ENCODE measurements at regions not wholly inside any gene's neighbourhood (a gene's known extent, or its start where the extent isn't known, plus 50 kb on each side); places are given as distances from the start of the nearest gene placed in this dataset.

GRCh38 chr17:77087650-77088454, 52.9 kb upstream of the SEC14L1 start:
- H3K27me3 Mint-ChIP-seq (ENCODE audit: low read depth in 3 of 3), result peaks cover 11 to 23% (median 23%) of the 10 kb centered on the region in 3 donors
- WGBS (ENCODE audit: insufficient coverage), result 72% methylated on average over 11 of the region's 16 CpGs

More at GRCh38 chr17:77087650-77088454, 52.9 kb upstream of the SEC14L1 start:
- no peak for TF ChIP-seq CTCF (IDR thresholded peaks at IDR 0.05)
- no peak for DNase-seq
- Histone ChIP-seq H3K4me3 (replicated peaks in 1 of 3; ENCODE audit: low read depth in 2 of 3, low read length in 3 of 3) (peak overlapping the region; percentile 85 to 96 (median 93)), H3K36me3 (replicated peaks in 1 of 2; ENCODE audit: control insufficient read depth in 1 of 2, insufficient read depth in 2 of 2, low read length in 2 of 2) (peaks cover 15 to 33% of the 10 kb centered on the region in 2 donors), H3K4me1 (ENCODE audit: control insufficient read depth in 1 of 2, insufficient read depth in 2 of 2, low read length in 2 of 2) (peaks cover 25 to 29% of the 10 kb centered on the region in 2 donors), H3K4me2 (replicated peaks; ENCODE audit: extremely low read depth, low read length, poor library complexity, severe bottlenecking) (peak overlapping the region; percentile 89), H3K27me3 (ENCODE audit: control insufficient read depth in 2 of 2, insufficient read depth in 2 of 2, low read length in 2 of 2) (peaks cover 0 to 10% of the 10 kb centered on the region in 2 donors), H3K9me3 (replicated peaks in 1 of 2; ENCODE audit: control insufficient read depth in 1 of 2, insufficient read depth in 1 of 2, low read length in 2 of 2) (peaks cover 0 to 7% of the 10 kb centered on the region in 2 donors), H3K9ac (ENCODE audit: insufficient read depth, low read length, poor library complexity, severe bottlenecking) (peak overlapping the region; percentile 92), H4K20me1 (ENCODE audit: insufficient read depth, low read length) (no peaks in the 10 kb centered on the region), H3K27ac (ENCODE audit: low read depth in 1 of 2, low read length in 2 of 2) (peak overlapping the region; percentile 94 to 96), H2AFZ (ENCODE audit: insufficient read depth, low read depth, low read length, poor library complexity, severe bottlenecking) (peak overlapping the region; percentile 79), H3K79me2 (ENCODE audit: insufficient read depth, low read length) (peaks cover 36% of the 10 kb centered on the region)
- peaks cover 0 to 11% (median 6%) of the 10 kb centered on the region in 7 donors for H3K9me3 Mint-ChIP-seq
- peak overlapping the region; percentile 91 to 97 for H3K4me3 Mint-ChIP-seq
- H3K4me1 Mint-ChIP-seq, result peaks cover 33% of the 10 kb centered on the region
- H3K27ac Mint-ChIP-seq, result peak overlapping the region; percentile 93 to 99 (median 97)
- intact Hi-C loops (cut with micrococcal nuclease), result loop anchor here (1.0 to 2.0 kb wide), 2 partner anchors 11 to 159 kb away; no protein-coding TSS in a partner anchor
- H3K36me3 Mint-ChIP-seq, result peaks cover 22 to 34% of the 10 kb centered on the region in 2 donors

Data from CD14-positive monocyte (primary cell).